ENCODE measurements at regions not wholly inside any gene's neighbourhood (a gene's known extent, or its start where the extent isn't known, plus 50 kb on each side); places are given as distances from the start of the nearest gene placed in this dataset.

- no peak for TF ChIP-seq IRF5 (IDR thresholded peaks at IDR 0.05; ENCODE audit: borderline replicate concordance)
- TF ChIP-seq NBN (IDR thresholded peaks at IDR 0.05): no peak
- no peak for TF ChIP-seq USF1 (IDR thresholded peaks at IDR 0.05; ENCODE audit: borderline replicate concordance, extremely low read length, insufficient read depth, low read depth, low read length)
- no peak for TF ChIP-seq TCF3 (IDR thresholded peaks at IDR 0.05; ENCODE audit: borderline replicate concordance, insufficient read depth, low read depth, low read length)
- no peak for TF ChIP-seq MLLT1 (IDR thresholded peaks at IDR 0.05)
- no peak for TF ChIP-seq FOXM1 (IDR thresholded peaks at IDR 0.05; ENCODE audit: low read depth, low read length)
- TF ChIP-seq, protein P1, sequence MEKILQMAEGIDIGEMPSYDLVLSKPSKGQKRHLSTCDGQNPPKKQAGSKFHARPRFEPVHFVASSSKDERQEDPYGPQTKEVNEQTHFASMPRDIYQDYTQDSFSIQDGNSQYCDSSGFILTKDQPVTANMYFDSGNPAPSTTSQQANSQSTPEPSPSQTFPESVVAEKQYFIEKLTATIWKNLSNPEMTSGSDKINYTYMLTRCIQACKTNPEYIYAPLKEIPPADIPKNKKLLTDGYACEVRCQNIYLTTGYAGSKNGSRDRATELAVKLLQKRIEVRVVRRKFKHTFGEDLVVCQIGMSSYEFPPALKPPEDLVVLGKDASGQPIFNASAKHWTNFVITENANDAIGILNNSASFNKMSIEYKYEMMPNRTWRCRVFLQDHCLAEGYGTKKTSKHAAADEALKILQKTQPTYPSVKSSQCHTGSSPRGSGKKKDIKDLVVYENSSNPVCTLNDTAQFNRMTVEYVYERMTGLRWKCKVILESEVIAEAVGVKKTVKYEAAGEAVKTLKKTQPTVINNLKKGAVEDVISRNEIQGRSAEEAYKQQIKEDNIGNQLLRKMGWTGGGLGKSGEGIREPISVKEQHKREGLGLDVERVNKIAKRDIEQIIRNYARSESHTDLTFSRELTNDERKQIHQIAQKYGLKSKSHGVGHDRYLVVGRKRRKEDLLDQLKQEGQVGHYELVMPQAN (conservative IDR thresholded peaks at IDR 0.05): no peak
- no peak for TF ChIP-seq POLR2A (IDR thresholded peaks at IDR 0.05; ENCODE audit: low read depth, low read length)
- TF ChIP-seq CBX3 (IDR thresholded peaks at IDR 0.05; ENCODE audit: borderline replicate concordance, low read depth): no peak
- no peak for TF ChIP-seq RBBP5 (conservative IDR thresholded peaks at IDR 0.05)
- TF ChIP-seq ZNF274 (IDR thresholded peaks at IDR 0.05; ENCODE audit: insufficient read depth, insufficient read length): no peak
- TF ChIP-seq, protein P2, sequence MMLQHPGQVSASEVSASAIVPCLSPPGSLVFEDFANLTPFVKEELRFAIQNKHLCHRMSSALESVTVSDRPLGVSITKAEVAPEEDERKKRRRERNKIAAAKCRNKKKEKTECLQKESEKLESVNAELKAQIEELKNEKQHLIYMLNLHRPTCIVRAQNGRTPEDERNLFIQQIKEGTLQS (IDR thresholded peaks at IDR 0.05; ENCODE audit: borderline replicate concordance, extremely low read depth, low read depth, low read length): no peak
Observed at GRCh38 chr12:5374713-5375112, 57.2 kb upstream of the NTF3 start (continued).

Data from GM12878 (cell line).